Superior temporal gyrus (tissue), 1 donor: ENCODE measurements at regions not wholly inside any gene's neighbourhood (a gene's known extent, or its start where the extent isn't known, plus 50 kb on each side); places are given as distances from the start of the nearest gene placed in this dataset.
"Not testable (repeated sequence)": the region's sequence is repeated elsewhere in the genome, so short reads cannot be mapped to it uniquely, and the experiment has no call there.

Experiments
- DNase-seq: peaks from one replicate; pipeline ENCODE4 v3.0.0-alpha.2; 2016; ENCODE audit errors: extremely low spot score

GRCh38 chr6:74953708-74954107, 252.1 kb downstream of the COL12A1 start:
- no peak for DNase-seq

GRCh38 chr6:74946961-74947360, 258.9 kb downstream of the COL12A1 start:
- DNase-seq: no peak

- DNase-seq: no peak
Observed at GRCh38 chr6:74942130-74942529, 263.7 kb downstream of the COL12A1 start.

DNA sequence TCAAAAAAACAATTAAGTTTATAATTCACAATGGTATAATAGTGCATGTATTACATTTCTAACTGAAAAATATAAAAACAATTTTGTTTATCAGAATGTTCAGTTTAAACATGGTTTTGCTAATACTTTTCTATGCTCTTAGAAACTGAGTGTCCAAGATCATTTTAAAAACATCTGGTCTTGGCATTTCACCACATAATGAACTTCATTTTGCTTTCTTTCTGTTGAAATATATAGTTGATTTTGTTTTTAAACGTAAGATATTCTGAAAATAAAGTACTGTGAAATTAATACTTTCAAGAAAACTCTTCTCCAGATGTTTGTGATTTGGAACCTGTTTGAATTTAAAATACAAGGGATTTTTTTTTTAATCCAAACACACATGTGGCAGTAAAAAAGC, 264.4 kb downstream of the COL12A1 start:
- DNase-seq: no peak

- no peak for DNase-seq
Observed at GRCh38 chr6:74939721-74940620, 265.9 kb downstream of the COL12A1 start.

GRCh38 chr6:74939151-74939708, 266.6 kb downstream of the COL12A1 start:
- DNase-seq: no peak

DNA sequence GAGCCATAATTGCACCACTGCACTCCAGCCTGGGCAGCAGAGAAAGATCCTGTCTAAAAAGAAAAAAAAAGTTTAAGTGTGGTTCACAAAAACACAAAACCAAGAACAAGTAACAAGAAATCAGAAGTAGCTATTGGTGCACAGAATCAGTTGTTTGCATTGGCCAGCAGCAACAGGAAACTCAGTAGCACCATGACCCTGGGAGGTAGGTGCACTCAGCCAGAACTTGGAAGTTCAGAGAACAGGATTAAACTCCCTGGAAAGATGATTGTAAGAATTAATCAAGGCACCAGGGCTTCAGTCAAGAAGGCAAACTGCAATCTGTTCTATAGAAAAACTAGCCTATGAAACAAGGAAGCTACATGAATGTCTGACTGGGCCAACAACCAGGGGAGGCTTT, 267.9 kb downstream of the COL12A1 start:
- DNase-seq: no peak

GRCh38 chr6:74936886-74937285, 269.0 kb downstream of the COL12A1 start:
- DNase-seq: no peak

DNA sequence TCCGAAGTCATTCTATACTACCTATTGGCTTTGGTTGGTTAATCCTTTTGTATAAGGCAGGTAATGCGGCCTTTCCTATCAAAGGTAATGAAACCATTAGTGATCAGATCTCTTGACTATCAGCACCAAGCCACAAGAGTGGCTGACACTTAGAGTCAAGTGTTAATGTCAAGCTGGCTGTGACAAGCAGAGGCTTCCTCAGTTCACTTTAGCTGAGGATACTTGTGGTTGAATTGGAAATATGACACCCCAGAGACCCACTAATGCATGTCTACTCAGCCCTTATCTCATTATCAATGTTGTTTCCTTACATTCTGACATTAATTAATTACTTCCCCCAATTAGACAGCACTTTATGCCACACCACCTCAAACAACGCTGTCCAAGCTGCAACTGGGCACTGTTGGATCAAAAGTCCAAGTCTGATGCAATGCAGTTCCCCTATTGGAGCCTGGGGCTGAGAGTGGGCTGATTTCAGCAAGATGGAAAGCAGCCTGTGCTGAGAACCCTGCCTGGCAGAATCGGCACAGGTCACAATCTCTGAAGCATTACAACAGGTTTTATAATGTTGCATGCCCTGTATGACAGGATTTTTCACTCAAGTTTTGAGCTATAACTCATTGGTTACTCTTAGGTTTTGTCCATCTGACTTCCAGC, 273.5 kb downstream of the COL12A1 start:
- no peak for DNase-seq

DNA sequence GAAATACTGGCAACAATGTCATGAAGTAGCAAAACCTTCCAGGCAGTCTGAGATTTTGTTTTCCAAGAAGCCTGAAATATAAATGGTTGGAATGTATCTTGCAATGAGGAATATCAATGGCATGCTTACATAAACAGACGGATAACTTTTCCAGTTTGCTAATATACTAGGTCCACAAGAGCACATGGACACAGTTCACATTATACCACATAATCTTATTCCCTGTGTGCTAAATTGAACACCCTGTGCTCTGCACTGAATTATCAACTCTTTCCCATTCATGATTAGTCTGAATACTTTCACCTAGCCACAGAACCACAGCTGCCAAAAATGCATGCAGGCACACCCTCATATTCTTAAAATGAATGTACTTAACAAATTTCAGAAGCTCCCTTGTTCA, 274.3 kb downstream of the COL12A1 start:
- no peak for DNase-seq

- no peak for DNase-seq
Observed at GRCh38 chr6:74928203-74928602, 277.6 kb downstream of the COL12A1 start.

- DNase-seq: no peak
Observed at GRCh38 chr6:74927299-74927698, 278.6 kb downstream of the COL12A1 start.

DNA sequence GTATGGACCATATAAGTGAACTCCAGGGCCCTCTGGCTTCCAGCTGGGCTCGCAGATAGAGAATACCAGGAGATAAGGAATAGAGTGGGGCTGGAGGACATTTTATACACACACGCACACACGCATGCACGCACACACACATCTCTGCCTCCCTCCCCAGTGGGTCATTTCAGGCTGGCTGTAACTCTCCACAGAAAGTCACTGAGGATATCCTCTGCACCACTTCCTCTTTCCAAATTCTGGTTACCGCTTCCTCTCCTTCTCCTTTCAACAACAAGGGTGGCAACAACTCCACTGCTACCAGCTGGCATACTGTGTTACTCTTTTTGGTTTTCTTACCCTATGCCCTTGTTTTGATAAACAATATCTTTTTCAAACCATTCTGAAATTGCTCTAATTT, 280.2 kb downstream of the COL12A1 start:
- DNase-seq: no peak

- DNase-seq: no peak
Observed at GRCh38 chr6:74914888-74915287, 291.0 kb downstream of the COL12A1 start.

DNA sequence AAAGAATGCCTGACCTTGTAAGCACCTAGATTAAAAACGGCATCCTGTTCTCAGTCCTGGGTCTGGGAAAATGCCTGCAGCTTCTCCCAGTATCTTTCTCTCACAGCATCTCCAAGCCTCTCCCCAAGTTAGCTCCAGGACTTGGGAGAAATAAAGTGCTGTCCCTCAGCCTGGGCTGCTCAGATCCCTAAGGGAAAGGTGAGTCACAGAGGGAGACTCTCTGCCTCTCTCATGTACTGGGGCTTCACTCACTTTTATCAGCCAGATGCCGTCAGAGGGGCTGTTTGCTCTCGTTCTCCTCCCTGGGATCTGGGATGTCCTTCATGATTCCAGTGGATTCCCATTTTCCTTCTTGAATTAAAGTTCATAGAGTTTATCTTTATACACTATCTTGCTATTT, 293.6 kb downstream of the COL12A1 start:
- DNase-seq: no peak

GRCh38 chr6:74902846-74903245, 303.0 kb downstream of the COL12A1 start:
- no peak for DNase-seq

DNA sequence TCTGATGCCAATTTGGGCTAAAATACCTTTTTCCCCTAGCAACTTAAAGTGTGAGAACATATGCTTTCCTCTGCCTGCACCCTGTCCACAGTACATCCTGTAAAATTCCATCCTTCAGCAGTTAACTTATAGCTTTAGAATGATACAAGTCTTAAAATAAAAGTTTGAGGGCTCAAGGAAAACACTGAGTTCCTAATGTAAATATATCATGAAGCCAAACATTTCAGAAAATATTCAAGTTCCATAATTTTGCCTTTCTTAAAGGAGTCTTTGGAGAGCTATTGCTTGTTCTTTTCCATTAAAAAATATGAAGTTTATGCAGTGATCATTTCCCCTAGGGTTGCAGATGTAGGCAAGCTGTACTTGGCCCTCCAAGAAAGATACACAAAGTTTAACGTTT, 303.8 kb downstream of the COL12A1 start:
- peak; percentile 59 for DNase-seq

DNA sequence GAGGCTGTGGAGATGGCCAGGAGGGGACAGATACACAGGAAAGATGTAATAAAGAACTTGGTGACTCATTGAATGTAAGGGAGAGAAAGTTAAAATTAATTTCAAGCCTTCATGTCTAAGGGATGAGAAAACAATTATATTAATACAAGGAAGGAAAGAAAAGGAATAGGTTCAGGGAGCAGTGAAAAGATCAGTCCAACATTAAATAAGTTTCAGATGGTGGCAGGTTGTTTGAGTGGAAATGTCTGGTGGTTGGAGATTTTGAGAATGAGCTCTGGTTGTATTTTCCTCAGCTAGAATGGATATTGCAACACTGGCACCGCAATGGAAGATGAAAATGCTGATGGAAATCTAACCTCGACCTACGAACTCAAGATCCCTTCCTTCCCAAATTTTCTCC, 304.3 kb downstream of the COL12A1 start:
- no peak for DNase-seq

- DNase-seq: no peak
Observed at GRCh38 chr6:74899416-74899815, 306.4 kb downstream of the COL12A1 start.

DNA sequence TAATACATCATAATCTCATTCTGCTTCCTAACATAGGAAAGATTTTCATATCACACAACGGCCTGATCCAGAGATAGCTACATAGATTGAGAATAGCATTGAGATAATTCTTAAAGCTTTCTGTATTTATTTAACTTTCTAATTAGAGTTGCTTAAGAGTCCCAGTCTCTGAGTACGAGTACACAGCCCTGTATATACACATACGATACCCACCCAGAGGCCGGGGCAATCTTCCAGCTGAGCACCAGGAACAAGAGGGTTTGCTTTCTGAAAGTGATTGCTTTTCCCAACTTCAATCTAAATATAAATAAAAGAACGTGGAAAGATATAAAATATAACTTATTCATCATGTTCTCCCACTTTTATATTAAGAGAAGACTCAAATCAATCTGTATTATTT, 313.8 kb downstream of the COL12A1 start:
- no peak for DNase-seq

GRCh38 chr6:74891349-74891831, 314.5 kb downstream of the COL12A1 start:
- no peak for DNase-seq

GRCh38 chr6:74889635-74890034, 316.2 kb downstream of the COL12A1 start:
- DNase-seq: no peak

DNA sequence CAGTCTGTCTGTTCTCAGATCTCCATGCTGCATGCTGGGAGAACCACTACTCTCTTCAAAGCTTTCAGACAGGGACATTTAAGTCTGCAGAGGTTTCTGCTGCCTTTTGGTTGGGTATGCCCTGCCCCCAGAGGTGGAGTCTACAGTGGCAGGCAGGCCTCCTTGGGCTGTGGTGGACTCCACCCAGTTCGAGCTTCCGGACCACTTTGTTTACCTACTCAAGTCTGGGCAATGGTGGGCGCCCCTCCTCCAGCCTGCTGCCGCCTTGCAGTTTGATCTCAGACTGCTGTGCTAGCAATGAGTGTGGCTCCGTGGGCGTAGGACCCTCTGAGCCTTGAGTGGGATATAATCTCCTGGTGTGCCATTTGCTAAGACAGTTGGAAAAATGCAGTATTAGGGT, 317.1 kb downstream of the COL12A1 start:
- DNase-seq: not testable (repeated sequence)
